Chondrocyte (in vitro differentiated cells): ENCODE measurements at regions not wholly inside any gene's neighbourhood (a gene's known extent, or its start where the extent isn't known, plus 50 kb on each side); places are given as distances from the start of the nearest gene placed in this dataset.

Source experiments
- DNase-seq: peaks from one replicate; pipeline ENCODE4 v3.0.0; 2021; ENCODE audit warnings: mixed read lengths, low spot score
- H3K27ac Mint-ChIP-seq: one replicate; pipeline ENCODE4 v1.8.0; 2021; ENCODE audit warnings: mild to moderate bottlenecking, moderate library complexity, mixed read lengths; ENCODE audit not compliant: unreplicated experiment
- H3K27me3 Mint-ChIP-seq: 2 replicates; pipeline ENCODE4 v1.8.0; 2021; ENCODE audit warnings: low read depth, mixed read lengths
- H3K36me3 Mint-ChIP-seq: 2 replicates; pipeline ENCODE4 v1.8.0; 2021; ENCODE audit warnings: low read depth, mixed read lengths
- H3K4me1 Mint-ChIP-seq: 2 replicates; pipeline ENCODE4 v1.8.0; 2021; ENCODE audit warnings: low read depth, mild to moderate bottlenecking, mixed read lengths
- H3K4me3 Mint-ChIP-seq: one replicate; pipeline ENCODE4 v1.8.0; 2021; ENCODE audit warnings: mild to moderate bottlenecking, moderate library complexity, mixed read lengths; ENCODE audit not compliant: unreplicated experiment
- H3K9me3 Mint-ChIP-seq: 2 replicates; pipeline ENCODE4 v1.8.0; 2021; ENCODE audit warnings: low read depth, mixed read lengths
- CTCF ChIP-seq: fragments of 200-600 bp; sonication (generic); IDR thresholded peaks from 2 replicates; pipeline ENCODE4 v1.5.0; 2021; ENCODE audit warnings: antibody characterized with exemption, mild to moderate bottlenecking, moderate library complexity

DNA sequence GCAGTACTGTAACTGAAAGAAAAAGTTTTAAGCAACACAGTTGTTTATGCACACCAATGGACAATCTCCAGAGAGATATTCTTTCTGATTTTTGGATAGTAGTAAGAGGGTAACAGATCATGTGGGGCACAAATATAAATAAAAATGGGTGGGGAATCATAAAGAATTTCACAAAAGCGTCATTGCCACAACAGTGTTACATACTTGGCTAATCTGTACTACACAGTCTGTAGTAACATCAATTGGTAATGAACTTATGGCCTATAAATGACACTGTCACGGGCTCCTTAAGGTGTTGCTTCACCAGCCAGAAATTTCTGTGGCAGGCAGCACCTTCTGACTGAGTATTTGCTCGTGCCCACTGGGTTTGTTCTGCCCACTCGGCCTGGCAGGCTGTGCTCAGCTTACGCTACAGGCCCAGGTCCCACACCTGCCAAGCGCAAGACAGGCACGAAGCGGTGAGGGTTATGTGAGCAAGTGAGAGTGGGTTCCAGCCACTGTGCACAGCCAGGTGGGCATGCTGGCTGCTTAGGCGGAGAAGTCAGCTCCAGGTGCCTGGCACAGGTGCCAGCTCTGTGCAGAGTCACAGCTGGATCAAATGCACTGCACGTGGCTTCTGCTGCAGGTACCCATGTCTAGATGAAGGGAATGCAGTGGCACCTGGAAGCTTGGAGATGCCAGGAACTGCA lies 532.5 kb upstream of the SLC39A10 start:
- H3K27ac Mint-ChIP-seq, result no peak overlapping the region
- no peak overlapping the region for H3K4me3 Mint-ChIP-seq
- H3K9me3 Mint-ChIP-seq, result no peaks in the 10 kb centered on the region
- no peaks in the 10 kb centered on the region for H3K4me1 Mint-ChIP-seq
- TF ChIP-seq CTCF, result no peak
- DNase-seq, result no peak
- H3K27me3 Mint-ChIP-seq, result no peaks in the 10 kb centered on the region
- no peaks in the 10 kb centered on the region for H3K36me3 Mint-ChIP-seq

DNA sequence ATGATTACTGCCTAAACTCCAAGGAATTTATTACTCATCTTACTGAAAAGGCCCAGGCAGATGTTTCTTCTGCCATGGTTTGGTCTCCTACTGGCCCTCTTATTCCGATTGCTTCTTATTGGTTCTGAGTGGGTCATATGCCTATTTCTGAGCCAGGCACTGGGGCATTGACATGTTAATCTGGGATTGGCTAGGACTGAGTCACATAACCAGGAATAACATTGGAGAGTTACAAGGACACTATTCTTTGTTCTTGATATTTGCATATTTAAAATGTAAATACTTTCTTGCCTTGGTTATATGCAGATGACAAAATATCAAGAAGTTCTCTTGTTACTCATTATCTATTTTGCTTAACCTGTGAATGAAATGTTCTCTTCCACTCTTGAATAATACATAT lies 534.4 kb upstream of the SLC39A10 start:
- DNase-seq, result no peak
- no peak for TF ChIP-seq CTCF
- Mint-ChIP-seq H3K36me3 (no peaks in the 10 kb centered on the region), H3K4me3 (no peak overlapping the region), H3K27me3 (peaks cover 2% of the 10 kb centered on the region), H3K27ac (no peak overlapping the region), H3K4me1 (no peaks in the 10 kb centered on the region), H3K9me3 (no peaks in the 10 kb centered on the region)

GRCh38 chr2:195121341-195121740 lies 535.7 kb upstream of the SLC39A10 start:
- H3K27ac Mint-ChIP-seq, result no peak overlapping the region
- H3K9me3 Mint-ChIP-seq, result no peaks in the 10 kb centered on the region
- TF ChIP-seq CTCF, result no peak
- peaks cover 2% of the 10 kb centered on the region for H3K27me3 Mint-ChIP-seq
- no peaks in the 10 kb centered on the region for H3K36me3 Mint-ChIP-seq
- H3K4me3 Mint-ChIP-seq, result no peak overlapping the region
- no peaks in the 10 kb centered on the region for H3K4me1 Mint-ChIP-seq
- DNase-seq, result no peak

DNA sequence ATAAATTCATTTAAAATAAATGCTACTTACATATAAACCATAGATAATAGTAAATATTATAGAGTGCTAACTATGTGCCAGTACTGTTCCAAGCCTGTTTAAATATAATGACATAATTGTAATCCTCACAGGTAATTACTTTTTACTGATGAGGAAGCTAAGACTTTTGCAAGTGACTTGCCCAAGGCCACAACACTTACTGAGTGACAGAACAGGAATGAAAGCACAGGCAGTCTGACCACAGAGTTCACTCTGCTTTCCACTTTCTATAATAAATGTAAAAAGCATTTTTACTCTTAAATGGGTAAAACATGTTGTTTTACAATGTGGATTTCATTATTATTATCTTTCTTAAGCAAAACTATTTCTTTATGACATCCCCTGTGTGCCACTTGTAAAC lies 537.8 kb upstream of the SLC39A10 start:
- Mint-ChIP-seq H3K36me3 (no peaks in the 10 kb centered on the region), H3K4me3 (no peak overlapping the region), H3K9me3 (no peaks in the 10 kb centered on the region), H3K27me3 (peaks cover 4% of the 10 kb centered on the region), H3K4me1 (no peaks in the 10 kb centered on the region), H3K27ac (no peak overlapping the region)
- no peak for TF ChIP-seq CTCF
- no peak for DNase-seq

- Mint-ChIP-seq H3K27ac (no peak overlapping the region), H3K9me3 (no peaks in the 10 kb centered on the region), H3K36me3 (no peaks in the 10 kb centered on the region), H3K4me1 (no peaks in the 10 kb centered on the region), H3K27me3 (peaks cover 7% of the 10 kb centered on the region), H3K4me3 (no peak overlapping the region)
- no peak for DNase-seq
- TF ChIP-seq CTCF, result no peak
Measured at GRCh38 chr2:195118276-195118675, 538.8 kb upstream of the SLC39A10 start.
